ENCODE measurements at regions not wholly inside any gene's neighbourhood (a gene's known extent, or its start where the extent isn't known, plus 50 kb on each side); places are given as distances from the start of the nearest gene placed in this dataset.
"Not testable (repeated sequence)": the region's sequence is repeated elsewhere in the genome, so short reads cannot be mapped to it uniquely, and the experiment has no call there.

DNA sequence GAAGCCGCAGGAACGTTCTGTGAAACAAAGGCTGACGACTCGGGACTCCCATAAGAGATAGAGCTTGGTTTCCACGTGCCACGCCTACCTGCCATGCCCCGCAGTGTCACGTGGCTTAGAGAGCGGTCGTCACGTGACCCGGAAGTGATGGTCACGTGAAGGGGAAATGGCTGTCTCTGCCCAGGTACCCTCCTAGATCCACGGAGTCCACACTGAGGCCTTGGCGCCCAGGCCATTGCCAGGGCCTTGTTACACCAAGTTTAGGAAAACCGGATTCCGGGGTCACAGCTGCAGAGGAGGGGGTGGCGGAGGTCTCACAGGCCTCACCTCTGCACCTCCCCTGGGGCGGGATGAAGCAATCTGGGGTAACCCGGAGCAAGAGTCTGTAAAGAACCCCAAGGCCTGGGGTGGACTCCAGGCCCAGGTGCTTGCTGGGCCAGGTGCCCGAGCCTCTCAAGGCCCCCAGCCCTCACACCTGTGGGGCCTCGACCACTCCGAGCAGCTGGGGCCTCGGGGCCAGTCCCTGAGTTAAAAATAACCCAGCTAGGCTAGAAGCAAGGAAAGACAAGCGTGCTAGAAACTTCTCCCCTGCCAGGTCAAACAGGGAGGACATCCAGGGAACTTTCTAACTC is 113.5 kb upstream of the ZNF236 start:
- 95 to 100% methylated on average over 1 to 25 of the region's 25 CpGs for WGBS, 2 donors (ENCODE audit: low coverage in 1 of 2)
- no peaks in the 10 kb centered on the region for H3K27me3 ChIP-seq
- H3K36me3 ChIP-seq = no peaks in the 10 kb centered on the region
- no peak for DNase-seq
- intact Hi-C loops (cut with DNase I; ENCODE audit: low total_unique reads) = no loop called here
- H3K4me1 ChIP-seq = peaks cover 0 to 6% (median 0%) of the 10 kb centered on the region in 4 donors
- no peak overlapping the region for H3K27ac ChIP-seq
- in situ Hi-C loops (cut with MboI; ENCODE audit: low pct_ligation_motif_present in 1 of 4, low pct_unique_long_range_greater_than_20kb in 1 of 4, low sequenced_read_pairs in 3 of 4) = loop anchor here in 2 of 4 donors (10.0 kb wide), 1 partner anchor 304 kb away; no protein-coding TSS in a partner anchor
- TF ChIP-seq EP300 (IDR thresholded peaks at IDR 0.05; ENCODE audit: low read depth) (no peak), POLR2AphosphoS5 (IDR thresholded peaks at IDR 0.05) (no peak), POLR2A (IDR thresholded peaks at IDR 0.05) (no peak)
- TF ChIP-seq, protein P1, sequence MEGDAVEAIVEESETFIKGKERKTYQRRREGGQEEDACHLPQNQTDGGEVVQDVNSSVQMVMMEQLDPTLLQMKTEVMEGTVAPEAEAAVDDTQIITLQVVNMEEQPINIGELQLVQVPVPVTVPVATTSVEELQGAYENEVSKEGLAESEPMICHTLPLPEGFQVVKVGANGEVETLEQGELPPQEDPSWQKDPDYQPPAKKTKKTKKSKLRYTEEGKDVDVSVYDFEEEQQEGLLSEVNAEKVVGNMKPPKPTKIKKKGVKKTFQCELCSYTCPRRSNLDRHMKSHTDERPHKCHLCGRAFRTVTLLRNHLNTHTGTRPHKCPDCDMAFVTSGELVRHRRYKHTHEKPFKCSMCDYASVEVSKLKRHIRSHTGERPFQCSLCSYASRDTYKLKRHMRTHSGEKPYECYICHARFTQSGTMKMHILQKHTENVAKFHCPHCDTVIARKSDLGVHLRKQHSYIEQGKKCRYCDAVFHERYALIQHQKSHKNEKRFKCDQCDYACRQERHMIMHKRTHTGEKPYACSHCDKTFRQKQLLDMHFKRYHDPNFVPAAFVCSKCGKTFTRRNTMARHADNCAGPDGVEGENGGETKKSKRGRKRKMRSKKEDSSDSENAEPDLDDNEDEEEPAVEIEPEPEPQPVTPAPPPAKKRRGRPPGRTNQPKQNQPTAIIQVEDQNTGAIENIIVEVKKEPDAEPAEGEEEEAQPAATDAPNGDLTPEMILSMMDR (IDR thresholded peaks at IDR 0.05) = no peak
- H3K4me3 ChIP-seq = no peak overlapping the region
- no peaks in the 10 kb centered on the region for H3K9me3 ChIP-seq

DNA sequence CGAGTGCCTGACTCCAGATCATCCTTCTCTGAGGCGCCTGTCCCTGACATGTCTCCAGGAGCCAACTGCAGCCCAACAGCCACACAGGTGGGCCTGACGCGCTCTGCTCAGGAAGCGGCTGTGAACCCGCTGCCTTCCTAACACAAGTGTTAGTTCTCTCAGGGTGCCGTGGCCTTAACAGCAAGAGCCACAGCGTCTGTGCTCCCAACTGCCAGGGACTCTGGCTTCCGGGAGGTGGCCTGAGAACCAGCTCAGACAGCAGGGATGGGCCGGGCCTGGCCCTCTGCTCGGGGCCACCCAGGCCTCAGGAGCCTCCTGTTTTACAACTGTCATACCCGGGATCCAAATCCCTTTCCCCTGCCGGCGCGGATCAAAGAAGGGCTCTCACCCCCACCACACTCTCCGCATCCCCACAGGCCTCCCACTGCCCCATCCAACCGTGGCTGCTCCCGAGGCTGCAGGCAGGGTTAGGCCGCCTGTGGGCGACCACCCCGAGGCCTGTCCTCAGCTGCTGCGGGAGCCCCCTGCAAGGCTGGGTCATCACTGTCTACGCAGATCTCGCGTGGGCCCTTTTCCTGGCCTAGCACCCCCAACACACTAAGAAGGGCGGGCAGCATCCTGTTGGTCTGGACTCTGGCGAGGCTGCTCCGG is 114.2 kb upstream of the ZNF236 start:
- DNase-seq = no peak
- Histone ChIP-seq H3K27me3 (no peaks in the 10 kb centered on the region), H3K27ac (no peak overlapping the region), H3K36me3 (no peaks in the 10 kb centered on the region), H3K9me3 (no peaks in the 10 kb centered on the region), H3K4me1 (peaks cover 0 to 6% (median 0%) of the 10 kb centered on the region in 4 donors), H3K4me3 (no peak overlapping the region)
- 97 to 100% methylated on average over 2 to 28 of the region's 28 CpGs for WGBS, 2 donors (ENCODE audit: low coverage in 1 of 2)
- TF ChIP-seq EP300 (IDR thresholded peaks at IDR 0.05; ENCODE audit: low read depth) = no peak
- TF ChIP-seq POLR2A (IDR thresholded peaks at IDR 0.05) = no peak
- TF ChIP-seq, protein P1 (IDR thresholded peaks at IDR 0.05) = no peak
- no peak for TF ChIP-seq POLR2AphosphoS5 (IDR thresholded peaks at IDR 0.05)
- intact Hi-C loops (cut with DNase I; ENCODE audit: low total_unique reads) = no loop called here
- in situ Hi-C loops (cut with MboI; ENCODE audit: low pct_ligation_motif_present in 1 of 4, low pct_unique_long_range_greater_than_20kb in 1 of 4, low sequenced_read_pairs in 3 of 4) = loop anchor here in 2 of 4 donors (10.0 kb wide), 1 partner anchor 303 kb away; no protein-coding TSS in a partner anchor

DNA sequence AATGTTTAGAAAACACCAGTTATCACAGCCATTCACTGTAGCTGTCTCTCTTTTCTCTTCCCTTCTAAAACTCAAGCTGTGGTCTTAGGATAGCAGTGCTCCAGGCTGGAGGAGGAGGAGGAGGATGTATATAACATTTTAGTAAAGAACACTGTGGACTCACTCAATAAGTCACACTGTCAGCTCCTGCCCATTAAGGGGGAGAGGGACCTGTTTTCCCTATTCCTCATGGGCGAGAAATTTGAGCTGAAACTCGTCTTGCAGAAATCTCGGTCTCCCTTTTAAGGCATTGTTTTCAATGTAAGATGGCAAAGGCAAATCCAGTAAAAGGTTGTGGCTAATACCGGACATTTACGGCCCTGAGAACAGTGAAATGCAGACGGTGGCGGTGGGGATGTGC is 114.8 kb upstream of the ZNF236 start:
- peaks cover 0 to 6% (median 0%) of the 10 kb centered on the region in 4 donors for H3K4me1 ChIP-seq
- no peaks in the 10 kb centered on the region for H3K36me3 ChIP-seq
- H3K27ac ChIP-seq = no peak overlapping the region
- TF ChIP-seq POLR2A (IDR thresholded peaks at IDR 0.05) = no peak
- no peak for TF ChIP-seq EP300 (IDR thresholded peaks at IDR 0.05; ENCODE audit: low read depth)
- TF ChIP-seq POLR2AphosphoS5 (IDR thresholded peaks at IDR 0.05) = no peak
- TF ChIP-seq, protein P1 (IDR thresholded peaks at IDR 0.05) = no peak
- H3K27me3 ChIP-seq = no peaks in the 10 kb centered on the region
- no peak for DNase-seq
- in situ Hi-C loops (cut with MboI; ENCODE audit: low pct_ligation_motif_present in 1 of 4, low pct_unique_long_range_greater_than_20kb in 1 of 4, low sequenced_read_pairs in 3 of 4) (loop anchor here in 2 of 4 donors (10.0 kb wide), 1 partner anchor 303 kb away; no protein-coding TSS in a partner anchor), intact Hi-C loops (cut with DNase I; ENCODE audit: low total_unique reads) (no loop called here)
- H3K4me3 ChIP-seq = no peak overlapping the region
- no peaks in the 10 kb centered on the region for H3K9me3 ChIP-seq
- 74 to 91% methylated on average over 7 of the region's 7 CpGs for WGBS, 2 donors (ENCODE audit: low coverage in 1 of 2)

DNA sequence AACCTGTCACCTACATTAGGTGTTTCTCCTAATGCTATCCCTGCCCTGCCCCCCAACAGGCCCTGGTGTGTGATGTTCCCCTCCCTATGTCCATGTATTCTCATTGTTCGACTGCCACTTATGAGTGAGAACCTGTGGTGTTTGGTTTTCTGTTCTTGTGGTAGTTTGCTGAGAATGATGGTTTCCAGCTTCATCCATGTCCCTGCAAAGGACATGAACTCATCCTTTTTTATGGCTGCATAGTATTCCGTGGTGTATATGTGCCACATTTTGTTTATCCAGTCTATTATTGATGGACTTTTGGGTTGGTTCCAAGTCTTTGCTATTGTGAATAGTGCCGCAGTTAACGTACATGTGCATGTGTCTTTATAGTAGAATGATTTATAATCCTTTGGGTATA is 117.8 kb upstream of the ZNF236 start:
- 88 to 92% methylated on average over 4 of the region's 4 CpGs for WGBS, 2 donors (ENCODE audit: low coverage in 1 of 2)
- DNase-seq; H3K4me3 ChIP-seq; intact Hi-C loops (cut with DNase I; ENCODE audit: low total_unique reads); H3K27ac ChIP-seq; H3K36me3 ChIP-seq; H3K27me3 ChIP-seq; H3K4me1 ChIP-seq; H3K9me3 ChIP-seq: not testable (repeated sequence)
- in situ Hi-C loops (cut with MboI; ENCODE audit: low pct_ligation_motif_present in 1 of 4, low pct_unique_long_range_greater_than_20kb in 1 of 4, low sequenced_read_pairs in 3 of 4) = loop anchor here in 2 of 4 donors (10.0 kb wide), 1 partner anchor 300 kb away; no protein-coding TSS in a partner anchor

All from transverse colon (tissue), 4 donors.